NB4 (cell line): ENCODE measurements at regions not wholly inside any gene's neighbourhood (a gene's known extent, or its start where the extent isn't known, plus 50 kb on each side); places are given as distances from the start of the nearest gene placed in this dataset.

Experiments
- CTCF ChIP-seq: IDR thresholded peaks from one replicate; pipeline ENCODE4 v1.5.1; 2012; ENCODE audit warnings: low read depth, low read length
- POLR2A ChIP-seq: IDR thresholded peaks from 2 replicates; pipeline ENCODE4 v1.6.1; 2011; ENCODE audit warnings: mild to moderate bottlenecking; ENCODE audit not compliant: insufficient read length; ENCODE audit errors: extremely low read depth

- TF ChIP-seq POLR2A (no peak), CTCF (no peak)
Measured at GRCh38 chr6:16821834-16822264, 60.6 kb upstream of the ATXN1 start.
